MCF 10A (cell line): ENCODE measurements at regions not wholly inside any gene's neighbourhood (a gene's known extent, or its start where the extent isn't known, plus 50 kb on each side); places are given as distances from the start of the nearest gene placed in this dataset.
A peak's percentile ranks its signal among the peaks of the same experiment; 100 is the strongest.

Source experiments
- BruUV-seq: library from RNA; stranded (reverse); fragments of 400-500 nt; replicated peaks from 2 replicates; lab custom pipeline; 2021; lab: Mats Ljungman, UMichigan
- CTCF ChIA-PET: fragments of 300-600 bp; sonication (Branson Sonifier 250); formaldehyde crosslinking; extraction: SDS; loops from one replicate; lab custom pipeline; 2021; ENCODE audit warnings: antibody characterized with exemption, inconsistent platforms; lab: Yijun Ruan, JAX
- POLR2A ChIA-PET: fragments of 300-600, 350-650 bp; sonication (Branson Sonifier 250); formaldehyde crosslinking; extraction: SDS; loops from one replicate; lab custom pipeline; 2020; ENCODE audit warnings: antibody characterized with exemption, inconsistent platforms; lab: Yijun Ruan, JAX
- DNase-seq: peaks from one replicate; pipeline ENCODE4 v3.0.0-alpha.2; 2018; ENCODE audit not compliant: unreplicated experiment
- H3K27ac Mint-ChIP-seq: one replicate; pipeline ENCODE4 v1.8.0; 2022; ENCODE audit warnings: mild to moderate bottlenecking, low read depth, mixed read lengths; ENCODE audit not compliant: unreplicated experiment
- H3K27me3 Mint-ChIP-seq: one replicate; pipeline ENCODE4 v1.8.0; 2022; ENCODE audit warnings: mixed read lengths; ENCODE audit not compliant: insufficient read depth, unreplicated experiment
- H3K36me3 Mint-ChIP-seq: one replicate; pipeline ENCODE4 v1.8.0; 2022; ENCODE audit warnings: mild to moderate bottlenecking, moderate library complexity, mixed read lengths; ENCODE audit not compliant: insufficient read depth, unreplicated experiment
- H3K4me1 Mint-ChIP-seq: one replicate; pipeline ENCODE4 v1.8.0; 2022; ENCODE audit warnings: mixed read lengths; ENCODE audit not compliant: insufficient read depth, unreplicated experiment
- H3K4me3 Mint-ChIP-seq: one replicate; pipeline ENCODE4 v1.8.0; 2022; ENCODE audit warnings: mild to moderate bottlenecking, moderate library complexity, mixed read lengths; ENCODE audit not compliant: unreplicated experiment
- H3K9me3 Mint-ChIP-seq: one replicate; pipeline ENCODE4 v1.8.0; 2022; ENCODE audit warnings: mixed read lengths; ENCODE audit not compliant: unreplicated experiment
- CTCF ChIP-seq: fragments of 200-600 bp; IDR thresholded peaks from one replicate; pipeline ENCODE4 v1.8.0; 2022; ENCODE audit warnings: antibody characterized with exemption, mild to moderate bottlenecking; ENCODE audit not compliant: unreplicated experiment
- intact Hi-C: fragments of 100-400 bp; cut with micrococcal nuclease; formaldehyde crosslinking; loops from 2 replicates; pipeline ENCODE4 v1.14.1; 2022

- Mint-ChIP-seq H3K36me3 (peaks cover 6% of the 10 kb centered on the region), H3K9me3 (no peaks in the 10 kb centered on the region), H3K27ac (no peak overlapping the region), H3K27me3 (no peaks in the 10 kb centered on the region), H3K4me3 (no peak overlapping the region), H3K4me1 (no peaks in the 10 kb centered on the region)
- TF ChIP-seq CTCF = peak; percentile 8
- CTCF ChIA-PET = interaction anchor here (0.7 to 1.2 kb wide), 2 partner anchors 9 to 171 kb away, joined by 3 to 4 read pairs; no protein-coding TSS in a partner anchor
- DNase-seq = no peak
- no TSS peak for BruUV-seq
- POLR2A ChIA-PET = no interaction called here
- intact Hi-C loops = no loop called here
Measured at GRCh38 chr5:8473827-8474568, 605.0 kb downstream of the MTRR start.

GRCh38 chr5:8474569-8474930 lies 605.6 kb downstream of the MTRR start:
- POLR2A ChIA-PET = no interaction called here
- TF ChIP-seq CTCF = no peak
- Mint-ChIP-seq H3K36me3 (peaks cover 6% of the 10 kb centered on the region), H3K27ac (no peak overlapping the region), H3K4me1 (no peaks in the 10 kb centered on the region), H3K4me3 (no peak overlapping the region), H3K9me3 (no peaks in the 10 kb centered on the region), H3K27me3 (no peaks in the 10 kb centered on the region)
- intact Hi-C loops = no loop called here
- no TSS peak for BruUV-seq
- DNase-seq = no peak
- CTCF ChIA-PET = interaction anchor here (0.6 to 1.2 kb wide), 2 partner anchors 8 to 87 kb away, joined by 3 to 4 read pairs; no protein-coding TSS in a partner anchor

- Mint-ChIP-seq H3K27me3 (no peaks in the 10 kb centered on the region), H3K36me3 (peaks cover 6% of the 10 kb centered on the region), H3K9me3 (no peaks in the 10 kb centered on the region), H3K27ac (no peak overlapping the region), H3K4me3 (no peak overlapping the region), H3K4me1 (no peaks in the 10 kb centered on the region)
- intact Hi-C loops = no loop called here
- ChIA-PET POLR2A (interaction anchor here (1.1 kb wide), 1 partner anchor 665 kb away, joined by 3 read pairs; no protein-coding TSS in a partner anchor), CTCF (no interaction called here)
- no TSS peak for BruUV-seq
- TF ChIP-seq CTCF = no peak
- no peak for DNase-seq
Measured at GRCh38 chr5:8478326-8478725, 609.4 kb downstream of the MTRR start.

GRCh38 chr5:8481007-8481406 lies 612.1 kb downstream of the MTRR start:
- H3K4me1 Mint-ChIP-seq = no peaks in the 10 kb centered on the region
- intact Hi-C loops = no loop called here
- no peaks in the 10 kb centered on the region for H3K27me3 Mint-ChIP-seq
- CTCF ChIA-PET = no interaction called here
- no peak overlapping the region for H3K4me3 Mint-ChIP-seq
- H3K36me3 Mint-ChIP-seq = no peaks in the 10 kb centered on the region
- H3K9me3 Mint-ChIP-seq = no peaks in the 10 kb centered on the region
- BruUV-seq = no TSS peak
- POLR2A ChIA-PET = no interaction called here
- no peak for TF ChIP-seq CTCF
- DNase-seq = no peak
- no peak overlapping the region for H3K27ac Mint-ChIP-seq
